ENCODE measurements at regions not wholly inside any gene's neighbourhood (a gene's known extent, or its start where the extent isn't known, plus 50 kb on each side); places are given as distances from the start of the nearest gene placed in this dataset.

DNA sequence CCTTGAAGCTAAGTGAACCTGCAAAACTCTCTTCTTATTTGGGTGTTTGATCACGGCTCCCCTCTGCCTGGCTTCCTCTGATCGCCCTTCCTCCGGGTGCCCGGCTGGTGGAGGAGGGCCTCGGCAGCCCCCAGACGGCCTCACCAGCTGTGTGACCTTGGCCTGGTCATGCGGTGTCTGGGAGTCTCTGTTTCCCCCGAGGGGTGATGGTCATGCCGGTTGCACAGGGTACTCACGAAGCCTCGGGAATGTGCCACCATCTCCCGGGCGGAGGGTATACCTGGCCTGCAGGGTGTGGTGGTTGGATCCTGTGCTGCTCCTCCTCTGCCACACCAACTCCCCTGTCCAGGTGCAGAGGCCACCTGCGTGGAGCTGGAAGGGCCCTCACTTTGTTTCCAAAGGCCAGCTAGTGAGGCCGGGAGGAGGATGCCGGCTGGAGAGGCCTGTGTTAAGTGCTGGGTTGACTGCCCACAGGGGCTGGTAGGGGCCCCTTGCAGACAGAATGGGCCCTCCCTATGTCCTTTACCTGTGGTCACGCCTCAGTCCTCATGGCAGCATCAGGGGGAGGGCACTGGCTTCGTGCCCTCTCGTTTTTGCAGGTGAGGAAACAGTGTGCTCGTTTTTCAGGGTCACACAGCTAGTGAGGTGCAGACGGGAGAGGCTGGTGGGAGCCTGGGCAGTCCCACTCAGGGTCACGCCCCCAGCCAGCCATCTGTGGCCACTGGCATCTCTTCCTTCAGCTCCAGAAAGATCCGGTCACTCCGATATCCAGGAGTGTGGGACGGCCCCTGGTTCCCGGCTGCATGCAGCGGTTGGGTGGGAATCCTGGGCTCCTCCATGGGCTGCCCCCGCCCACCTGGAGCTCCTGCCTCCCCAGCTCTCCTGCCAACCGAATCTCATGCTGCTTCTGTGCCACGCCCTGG, 148.5 kb upstream of the GSE1 start:
- peaks cover 26 to 31% of the 10 kb centered on the region in 2 experiments for H3K4me1 ChIP-seq (ENCODE audit: control insufficient read depth in 1 of 2, insufficient read depth in 2 of 2, low read length in 2 of 2)
- DNase-seq = no peak

GRCh38 chr16:85465328-85466303, 147.5 kb upstream of the GSE1 start:
- Histone ChIP-seq H3K79me2 (ENCODE audit: control insufficient read depth, insufficient read depth, low read length, poor library complexity) (peaks cover 3% of the 10 kb centered on the region), H2BK120ac (ENCODE audit: insufficient read depth, low read length, poor library complexity) (no peak overlapping the region), H2BK12ac (ENCODE audit: low read length) (no peak overlapping the region), H3K4me3 (ENCODE audit: low read depth, low read length) (no peak overlapping the region), H4K91ac (ENCODE audit: low read depth, low read length) (no peak overlapping the region), H3K27ac (ENCODE audit: low read depth, low read length) (no peak overlapping the region), H3K4ac (ENCODE audit: low read depth, low read length) (no peak overlapping the region), H2AFZ (ENCODE audit: insufficient read depth, low read length, poor library complexity) (no peak overlapping the region), H3K14ac (ENCODE audit: low read length) (no peak overlapping the region), H2BK5ac (ENCODE audit: low read depth, low read length, poor library complexity) (no peak overlapping the region), H2AK5ac (ENCODE audit: low read length) (no peak overlapping the region), H4K8ac (ENCODE audit: low read depth, low read length) (no peak overlapping the region), H3K18ac (ENCODE audit: low read length) (no peak overlapping the region), H3K36me3 (ENCODE audit: control insufficient read depth in 1 of 2, insufficient read depth in 2 of 2, low read length in 2 of 2) (no peaks in the 10 kb centered on the region), H3K4me2 (ENCODE audit: low read length) (no peak overlapping the region), H3K23ac (ENCODE audit: low read length) (no peak overlapping the region), H3K9me3 (ENCODE audit: insufficient read depth, low read depth, low read length) (peaks cover 2% of the 10 kb centered on the region), H3K4me1 (ENCODE audit: control insufficient read depth in 1 of 2, insufficient read depth in 2 of 2, low read length in 2 of 2) (peaks cover 21 to 23% of the 10 kb centered on the region in 2 experiments), H3K9ac (ENCODE audit: low read length) (no peak overlapping the region), H3K79me1 (ENCODE audit: low read length) (peaks cover 18% of the 10 kb centered on the region), H4K12ac (ENCODE audit: low read depth, low read length) (no peak overlapping the region), H3K27me3 (ENCODE audit: insufficient read depth, low read length) (peaks cover 3% of the 10 kb centered on the region)
- DNase-seq = peak in 1 of 2 donors; percentile 21
- WGBS (ENCODE audit: extremely low coverage, insufficient coverage, insufficient read length) = no CpG with 5 or more reads among the region's 12 CpGs

More for the DNA sequence above, 148.5 kb upstream of the GSE1 start:
- no peak overlapping the region for H3K9ac ChIP-seq (ENCODE audit: low read length)
- peaks cover 3% of the 10 kb centered on the region for H3K27me3 ChIP-seq (ENCODE audit: insufficient read depth, low read length)
- H2BK12ac ChIP-seq (ENCODE audit: low read length) = peak overlapping the region; percentile 9
- H3K4ac ChIP-seq (ENCODE audit: low read depth, low read length) = no peak overlapping the region
- H2BK120ac ChIP-seq (ENCODE audit: insufficient read depth, low read length, poor library complexity) = no peak overlapping the region
- no peak overlapping the region for H3K4me2 ChIP-seq (ENCODE audit: low read length)
- H2AK5ac ChIP-seq (ENCODE audit: low read length) = no peak overlapping the region
- H4K8ac ChIP-seq (ENCODE audit: low read depth, low read length) = no peak overlapping the region
- H3K27ac ChIP-seq (ENCODE audit: low read depth, low read length) = no peak overlapping the region
- peaks cover 21% of the 10 kb centered on the region for H3K79me1 ChIP-seq (ENCODE audit: low read length)
- H3K14ac ChIP-seq (ENCODE audit: low read length) = no peak overlapping the region
- no CpG with 5 or more reads among the region's 30 CpGs for WGBS (ENCODE audit: extremely low coverage, insufficient coverage, insufficient read length)
- no peak overlapping the region for H3K18ac ChIP-seq (ENCODE audit: low read length)
- H3K4me3 ChIP-seq (ENCODE audit: low read depth, low read length) = no peak overlapping the region
- no peak overlapping the region for H4K12ac ChIP-seq (ENCODE audit: low read depth, low read length)
- H3K23ac ChIP-seq (ENCODE audit: low read length) = no peak overlapping the region
- H3K36me3 ChIP-seq (ENCODE audit: control insufficient read depth in 1 of 2, insufficient read depth in 2 of 2, low read length in 2 of 2) = no peaks in the 10 kb centered on the region
- H3K79me2 ChIP-seq (ENCODE audit: control insufficient read depth, insufficient read depth, low read length, poor library complexity) = peaks cover 3% of the 10 kb centered on the region
- H3K9me3 ChIP-seq (ENCODE audit: insufficient read depth, low read depth, low read length) = peaks cover 2% of the 10 kb centered on the region
- peak overlapping the region; percentile 3 for H4K91ac ChIP-seq (ENCODE audit: low read depth, low read length)
- no peak overlapping the region for H2AFZ ChIP-seq (ENCODE audit: insufficient read depth, low read length, poor library complexity)
- H2BK5ac ChIP-seq (ENCODE audit: low read depth, low read length, poor library complexity) = no peak overlapping the region

DNA sequence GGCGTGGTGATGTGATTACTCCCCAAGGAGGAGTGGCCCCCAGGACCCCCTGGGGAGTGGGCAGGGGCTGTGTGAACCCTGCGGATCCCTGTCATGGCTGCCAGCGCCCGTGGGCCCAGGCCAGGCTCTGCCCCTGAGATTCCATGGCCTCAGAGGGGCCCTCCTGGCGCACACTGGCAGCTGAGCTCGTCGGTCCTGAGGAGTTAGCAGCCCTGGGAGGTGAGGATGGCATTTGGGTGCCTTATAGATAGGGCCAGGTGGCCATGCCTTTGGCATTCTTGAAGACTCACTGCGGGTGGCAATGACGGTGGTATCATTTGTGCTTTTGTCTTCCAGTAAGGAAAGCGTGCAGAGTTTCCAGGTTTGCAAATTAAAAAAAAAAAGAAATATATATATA, 146.8 kb upstream of the GSE1 start:
- Histone ChIP-seq H3K14ac (ENCODE audit: low read length) (no peak overlapping the region), H3K4ac (ENCODE audit: low read depth, low read length) (no peak overlapping the region), H4K8ac (ENCODE audit: low read depth, low read length) (no peak overlapping the region), H3K9ac (ENCODE audit: low read length) (no peak overlapping the region), H3K27ac (ENCODE audit: low read depth, low read length) (no peak overlapping the region), H3K4me2 (ENCODE audit: low read length) (no peak overlapping the region), H3K9me3 (ENCODE audit: insufficient read depth, low read depth, low read length) (peaks cover 2% of the 10 kb centered on the region), H3K4me1 (ENCODE audit: control insufficient read depth in 1 of 2, insufficient read depth in 2 of 2, low read length in 2 of 2) (peaks cover 14 to 17% of the 10 kb centered on the region in 2 experiments), H3K4me3 (ENCODE audit: low read depth, low read length) (no peak overlapping the region), H3K79me1 (ENCODE audit: low read length) (peaks cover 14% of the 10 kb centered on the region), H2BK12ac (ENCODE audit: low read length) (no peak overlapping the region), H2BK120ac (ENCODE audit: insufficient read depth, low read length, poor library complexity) (no peak overlapping the region), H2BK5ac (ENCODE audit: low read depth, low read length, poor library complexity) (no peak overlapping the region), H4K12ac (ENCODE audit: low read depth, low read length) (no peak overlapping the region), H2AK5ac (ENCODE audit: low read length) (no peak overlapping the region), H4K91ac (ENCODE audit: low read depth, low read length) (no peak overlapping the region), H3K23ac (ENCODE audit: low read length) (no peak overlapping the region), H3K79me2 (ENCODE audit: control insufficient read depth, insufficient read depth, low read length, poor library complexity) (peaks cover 3% of the 10 kb centered on the region), H2AFZ (ENCODE audit: insufficient read depth, low read length, poor library complexity) (no peak overlapping the region), H3K18ac (ENCODE audit: low read length) (no peak overlapping the region), H3K27me3 (ENCODE audit: insufficient read depth, low read length) (peaks cover 3% of the 10 kb centered on the region), H3K36me3 (ENCODE audit: control insufficient read depth in 1 of 2, insufficient read depth in 2 of 2, low read length in 2 of 2) (no peaks in the 10 kb centered on the region)
- no peak for DNase-seq
- no CpG with 5 or more reads among the region's 10 CpGs for WGBS (ENCODE audit: extremely low coverage, insufficient coverage, insufficient read length)

- Histone ChIP-seq H3K27ac (ENCODE audit: low read depth, low read length) (no peak overlapping the region), H3K27me3 (ENCODE audit: insufficient read depth, low read length) (peaks cover 3% of the 10 kb centered on the region), H3K9me3 (ENCODE audit: insufficient read depth, low read depth, low read length) (peaks cover 2% of the 10 kb centered on the region), H3K4me1 (ENCODE audit: control insufficient read depth in 1 of 2, insufficient read depth in 2 of 2, low read length in 2 of 2) (peaks cover 12 to 15% of the 10 kb centered on the region in 2 experiments), H2AK5ac (ENCODE audit: low read length) (no peak overlapping the region), H3K9ac (ENCODE audit: low read length) (no peak overlapping the region), H2BK12ac (ENCODE audit: low read length) (no peak overlapping the region), H2BK5ac (ENCODE audit: low read depth, low read length, poor library complexity) (no peak overlapping the region), H4K8ac (ENCODE audit: low read depth, low read length) (no peak overlapping the region), H3K4me2 (ENCODE audit: low read length) (no peak overlapping the region), H3K18ac (ENCODE audit: low read length) (no peak overlapping the region), H3K79me1 (ENCODE audit: low read length) (peaks cover 10% of the 10 kb centered on the region), H2BK120ac (ENCODE audit: insufficient read depth, low read length, poor library complexity) (no peak overlapping the region), H4K91ac (ENCODE audit: low read depth, low read length) (no peak overlapping the region), H2AFZ (ENCODE audit: insufficient read depth, low read length, poor library complexity) (no peak overlapping the region), H3K4me3 (ENCODE audit: low read depth, low read length) (no peak overlapping the region), H4K12ac (ENCODE audit: low read depth, low read length) (no peak overlapping the region), H3K14ac (ENCODE audit: low read length) (no peak overlapping the region), H3K36me3 (ENCODE audit: control insufficient read depth in 1 of 2, insufficient read depth in 2 of 2, low read length in 2 of 2) (no peaks in the 10 kb centered on the region), H3K23ac (ENCODE audit: low read length) (no peak overlapping the region), H3K4ac (ENCODE audit: low read depth, low read length) (no peak overlapping the region), H3K79me2 (ENCODE audit: control insufficient read depth, insufficient read depth, low read length, poor library complexity) (peaks cover 1% of the 10 kb centered on the region)
- DNase-seq = no peak
- no CpG with 5 or more reads among the region's 12 CpGs for WGBS (ENCODE audit: extremely low coverage, insufficient coverage, insufficient read length)
Observed at GRCh38 chr16:85466989-85467388, 146.1 kb upstream of the GSE1 start.

All from trophoblast cell (in vitro differentiated cells and primary cell).